ENCODE measurements at regions not wholly inside any gene's neighbourhood (a gene's known extent, or its start where the extent isn't known, plus 50 kb on each side); places are given as distances from the start of the nearest gene placed in this dataset.
"Not testable (repeated sequence)": the region's sequence is repeated elsewhere in the genome, so short reads cannot be mapped to it uniquely, and the experiment has no call there.

- DNase-seq: no peak
Observed at GRCh38 chr2:224102991-224103390, 63.9 kb upstream of the SERPINE2 start.

- no peak for DNase-seq
Observed at GRCh38 chr2:224101820-224102630, 62.9 kb upstream of the SERPINE2 start.

GRCh38 chr2:224099861-224100643 lies 61.0 kb upstream of the SERPINE2 start:
- DNase-seq: no peak

- DNase-seq: peak; percentile 83
Observed at GRCh38 chr2:224098481-224099230, 59.6 kb upstream of the SERPINE2 start.

- no peak for DNase-seq
Observed at GRCh38 chr2:224094413-224094812, 55.3 kb upstream of the SERPINE2 start.

- DNase-seq: not testable (repeated sequence)
Observed at GRCh38 chr2:224091671-224092070, 52.6 kb upstream of the SERPINE2 start.

- DNase-seq: not testable (repeated sequence)
Observed at GRCh38 chr2:224089606-224090005, 50.5 kb upstream of the SERPINE2 start.
